Right lobe of liver (tissue), 4 donors: ENCODE measurements at regions not wholly inside any gene's neighbourhood (a gene's known extent, or its start where the extent isn't known, plus 50 kb on each side); places are given as distances from the start of the nearest gene placed in this dataset.

Experiments
- CTCF ChIP-seq, 4 donors: fragments of 200-600 bp in 3 of 4; fragments of 450-650 bp in 1 of 4; IDR thresholded peaks; one replicate each; pipeline versions ENCODE4 v1.5.1 to v1.8.0; 2016 to 2022; ENCODE audit warnings: antibody characterized with exemption in 4 of 4, mild to moderate bottlenecking in 2 of 4
- POLR2A ChIP-seq: fragments of 450-650 bp; IDR thresholded peaks from one replicate; pipeline ENCODE4 v1.6.1; 2017; ENCODE audit warnings: antibody characterized with exemption, mild to moderate bottlenecking
- donor health status: DM: no; HTN: no; CAD: no.
- donor health status: DM: no; HTN: no; CAD: no.
- donor health status: DM: no; HTN: yes; CAD: no.

- TF ChIP-seq CTCF (IDR thresholded peaks at IDR 0.05) (no peak), POLR2A (no peak)
These were observed 127.1 kb upstream of the CDH7 start for GRCh38 chr18:65623676-65624075.
